Activated CD4-positive, alpha-beta memory T cell treated with anti-CD3 and anti-CD28 coated beads, Interleukin-2, amount 10 ng/mL, durations not matched to agents 7 days and 5 days (primary cell): ENCODE measurements at regions not wholly inside any gene's neighbourhood (a gene's known extent, or its start where the extent isn't known, plus 50 kb on each side); places are given as distances from the start of the nearest gene placed in this dataset.

Experiments
- CTCF ChIA-PET: fragments of 350-600 bp; sonication (Branson Sonifier 250); formaldehyde crosslinking; loops from one replicate; lab custom pipeline; 2021; ENCODE audit warnings: antibody characterized with exemption, inconsistent platforms; lab: Charles Lee
- POLR2A ChIA-PET: fragments of 350-600 bp; sonication (Branson Sonifier 250); formaldehyde crosslinking; loops from one replicate; lab custom pipeline; 2021; ENCODE audit warnings: antibody characterized with exemption; lab: Charles Lee
- DNase-seq: peaks from one replicate; pipeline ENCODE4 v3.0.0-alpha.2; 2020
- H3K27ac Mint-ChIP-seq: one replicate; pipeline ENCODE4 v1.8.0; 2021; ENCODE audit warnings: mild to moderate bottlenecking, mixed read lengths
- H3K27me3 Mint-ChIP-seq: one replicate; pipeline ENCODE4 v1.8.0; 2021; ENCODE audit warnings: mixed read lengths
- H3K36me3 Mint-ChIP-seq: one replicate; pipeline ENCODE4 v1.8.0; 2021; ENCODE audit warnings: low read depth, mixed read lengths
- H3K4me1 Mint-ChIP-seq: one replicate; pipeline ENCODE4 v1.8.0; 2021; ENCODE audit warnings: mixed read lengths
- H3K4me3 Mint-ChIP-seq: one replicate; pipeline ENCODE4 v1.8.0; 2021; ENCODE audit warnings: mild to moderate bottlenecking, mixed read lengths
- H3K9me3 Mint-ChIP-seq: one replicate; pipeline ENCODE4 v1.8.0; 2021; ENCODE audit warnings: mixed read lengths

- POLR2A ChIA-PET: no interaction called here
- H3K4me1 Mint-ChIP-seq: no peaks in the 10 kb centered on the region
- H3K4me3 Mint-ChIP-seq: no peak overlapping the region
- H3K36me3 Mint-ChIP-seq: no peaks in the 10 kb centered on the region
- CTCF ChIA-PET: no interaction called here
- peaks cover 4% of the 10 kb centered on the region for H3K9me3 Mint-ChIP-seq
- H3K27me3 Mint-ChIP-seq: peaks cover 3% of the 10 kb centered on the region
- no peak for DNase-seq
- no peak overlapping the region for H3K27ac Mint-ChIP-seq
Measured at GRCh38 chr17:79355165-79355564, 255.7 kb downstream of the RBFOX3 start.

- CTCF ChIA-PET: no interaction called here
- Mint-ChIP-seq H3K4me1 (no peaks in the 10 kb centered on the region), H3K36me3 (no peaks in the 10 kb centered on the region), H3K9me3 (peaks cover 4% of the 10 kb centered on the region), H3K27me3 (peaks cover 3% of the 10 kb centered on the region), H3K4me3 (no peak overlapping the region), H3K27ac (no peak overlapping the region)
- POLR2A ChIA-PET: no interaction called here
- no peak for DNase-seq
Measured at GRCh38 chr17:79354173-79354820, 256.6 kb downstream of the RBFOX3 start.

- Mint-ChIP-seq H3K4me1 (no peaks in the 10 kb centered on the region), H3K4me3 (no peak overlapping the region), H3K27ac (no peak overlapping the region), H3K36me3 (no peaks in the 10 kb centered on the region), H3K27me3 (peaks cover 9% of the 10 kb centered on the region), H3K9me3 (peaks cover 4% of the 10 kb centered on the region)
- POLR2A ChIA-PET: no interaction called here
- DNase-seq: no peak
- CTCF ChIA-PET: no interaction called here
Measured at GRCh38 chr17:79353548-79353947, 257.3 kb downstream of the RBFOX3 start.

DNA sequence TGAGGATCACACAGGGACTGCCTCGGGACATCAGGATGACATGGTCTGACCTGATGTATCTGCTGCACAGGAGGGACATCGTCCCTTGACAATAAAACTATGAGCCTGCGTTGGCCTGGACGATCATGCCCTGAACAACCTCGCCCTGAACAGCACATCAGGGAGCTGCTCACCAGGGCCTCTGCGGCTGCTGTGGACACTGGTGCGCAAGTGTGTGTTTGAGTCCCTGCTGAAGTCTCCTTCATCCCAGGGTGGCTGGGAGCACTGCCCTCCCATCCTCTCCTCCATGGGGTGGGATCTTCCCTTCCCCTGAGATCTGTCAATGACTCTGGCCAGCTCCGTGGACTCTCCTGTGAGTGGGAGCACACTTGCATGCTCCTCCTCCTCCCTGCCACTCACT, 257.8 kb downstream of the RBFOX3 start:
- Mint-ChIP-seq H3K36me3 (no peaks in the 10 kb centered on the region), H3K27me3 (peaks cover 11% of the 10 kb centered on the region), H3K9me3 (peaks cover 4% of the 10 kb centered on the region), H3K4me3 (no peak overlapping the region), H3K4me1 (no peaks in the 10 kb centered on the region), H3K27ac (no peak overlapping the region)
- CTCF ChIA-PET: no interaction called here
- POLR2A ChIA-PET: no interaction called here
- no peak for DNase-seq

DNA sequence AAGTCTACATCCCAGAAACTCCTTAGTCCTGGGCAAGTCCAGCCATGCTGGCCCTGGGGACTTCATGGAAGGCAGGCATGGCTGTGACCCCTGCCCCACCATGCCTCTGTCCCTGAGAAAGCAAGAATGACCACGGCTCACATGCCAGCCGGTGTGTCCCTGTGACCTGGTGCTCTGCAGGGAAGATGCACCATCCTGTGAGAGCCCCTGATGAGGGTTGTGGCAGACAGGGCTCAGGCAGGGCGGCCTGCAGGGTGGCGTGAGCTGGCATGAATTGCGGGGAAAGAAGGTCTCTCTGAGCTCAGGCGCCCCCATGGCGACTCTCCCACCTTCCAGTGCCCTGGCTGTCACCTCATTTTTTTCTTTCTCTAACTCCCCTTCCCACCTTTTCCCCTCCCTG, 260.3 kb downstream of the RBFOX3 start:
- Mint-ChIP-seq H3K4me3 (no peak overlapping the region), H3K4me1 (no peaks in the 10 kb centered on the region), H3K9me3 (peaks cover 4% of the 10 kb centered on the region), H3K27me3 (peaks cover 26% of the 10 kb centered on the region), H3K36me3 (no peaks in the 10 kb centered on the region), H3K27ac (no peak overlapping the region)
- DNase-seq: no peak
- POLR2A ChIA-PET: no interaction called here
- CTCF ChIA-PET: no interaction called here

- peaks cover 4% of the 10 kb centered on the region for H3K9me3 Mint-ChIP-seq
- H3K4me3 Mint-ChIP-seq: no peak overlapping the region
- DNase-seq: no peak
- ChIA-PET CTCF (no interaction called here), POLR2A (no interaction called here)
- no peak overlapping the region for H3K27ac Mint-ChIP-seq
- H3K36me3 Mint-ChIP-seq: no peaks in the 10 kb centered on the region
- peaks cover 34% of the 10 kb centered on the region for H3K27me3 Mint-ChIP-seq
- H3K4me1 Mint-ChIP-seq: no peaks in the 10 kb centered on the region
Measured at GRCh38 chr17:79349506-79350400, 261.1 kb downstream of the RBFOX3 start.

- H3K4me3 Mint-ChIP-seq: no peak overlapping the region
- H3K27ac Mint-ChIP-seq: no peak overlapping the region
- POLR2A ChIA-PET: no interaction called here
- CTCF ChIA-PET: no interaction called here
- peaks cover 29% of the 10 kb centered on the region for H3K27me3 Mint-ChIP-seq
- no peak for DNase-seq
- no peaks in the 10 kb centered on the region for H3K9me3 Mint-ChIP-seq
- H3K4me1 Mint-ChIP-seq: no peaks in the 10 kb centered on the region
- no peaks in the 10 kb centered on the region for H3K36me3 Mint-ChIP-seq
Measured at GRCh38 chr17:79342376-79342775, 267.8 kb downstream of the ENGASE start.

GRCh38 chr17:79341816-79342215, 267.2 kb downstream of the ENGASE start:
- no peaks in the 10 kb centered on the region for H3K36me3 Mint-ChIP-seq
- POLR2A ChIA-PET: no interaction called here
- H3K27me3 Mint-ChIP-seq: peaks cover 24% of the 10 kb centered on the region
- H3K4me1 Mint-ChIP-seq: no peaks in the 10 kb centered on the region
- no peak for DNase-seq
- CTCF ChIA-PET: no interaction called here
- no peak overlapping the region for H3K27ac Mint-ChIP-seq
- no peaks in the 10 kb centered on the region for H3K9me3 Mint-ChIP-seq
- H3K4me3 Mint-ChIP-seq: no peak overlapping the region

DNA sequence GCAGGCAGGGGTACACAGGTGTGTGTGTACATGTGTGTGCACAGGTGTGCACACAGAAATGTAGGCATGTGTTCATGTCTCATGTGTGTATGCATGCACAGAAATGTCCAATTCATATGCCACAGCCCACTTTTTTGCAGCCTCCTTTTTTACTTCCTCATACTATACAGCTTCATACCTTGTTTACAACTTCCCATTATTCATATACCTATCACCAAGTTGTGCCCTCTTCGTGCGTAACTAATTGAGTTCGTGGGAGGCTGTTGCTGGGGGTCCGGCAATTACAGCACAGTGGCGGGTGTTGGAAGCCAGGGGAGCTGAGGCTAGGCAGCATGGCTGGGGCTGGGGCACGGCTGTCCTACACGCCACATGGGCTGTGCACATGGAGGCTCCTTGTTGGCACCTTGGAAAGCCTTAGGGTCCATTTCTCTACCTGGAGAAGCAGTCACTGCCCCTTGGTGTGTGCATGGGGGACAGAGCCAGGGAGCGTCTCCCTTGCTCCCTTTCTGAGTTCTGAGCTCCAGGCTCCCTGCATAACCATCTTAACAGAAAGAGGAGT, 266.7 kb downstream of the ENGASE start:
- no peak overlapping the region for H3K27ac Mint-ChIP-seq
- DNase-seq: no peak
- H3K4me1 Mint-ChIP-seq: no peaks in the 10 kb centered on the region
- POLR2A ChIA-PET: no interaction called here
- no peaks in the 10 kb centered on the region for H3K36me3 Mint-ChIP-seq
- no peaks in the 10 kb centered on the region for H3K9me3 Mint-ChIP-seq
- H3K27me3 Mint-ChIP-seq: peaks cover 22% of the 10 kb centered on the region
- H3K4me3 Mint-ChIP-seq: no peak overlapping the region
- CTCF ChIA-PET: no interaction called here

GRCh38 chr17:79340333-79341221, 266.0 kb downstream of the ENGASE start:
- no peak for DNase-seq
- ChIA-PET POLR2A (no interaction called here), CTCF (no interaction called here)
- no peaks in the 10 kb centered on the region for H3K36me3 Mint-ChIP-seq
- H3K9me3 Mint-ChIP-seq: no peaks in the 10 kb centered on the region
- no peaks in the 10 kb centered on the region for H3K4me1 Mint-ChIP-seq
- H3K4me3 Mint-ChIP-seq: no peak overlapping the region
- peaks cover 20% of the 10 kb centered on the region for H3K27me3 Mint-ChIP-seq
- H3K27ac Mint-ChIP-seq: no peak overlapping the region

GRCh38 chr17:79339321-79339720, 264.7 kb downstream of the ENGASE start:
- ChIA-PET POLR2A (no interaction called here), CTCF (no interaction called here)
- Mint-ChIP-seq H3K9me3 (no peaks in the 10 kb centered on the region), H3K4me3 (no peak overlapping the region), H3K27me3 (peaks cover 11% of the 10 kb centered on the region), H3K36me3 (no peaks in the 10 kb centered on the region), H3K4me1 (no peaks in the 10 kb centered on the region), H3K27ac (no peak overlapping the region)
- DNase-seq: no peak

- CTCF ChIA-PET: no interaction called here
Measured at GRCh38 chr17:79338604-79339003, 264.0 kb downstream of the ENGASE start.

DNA sequence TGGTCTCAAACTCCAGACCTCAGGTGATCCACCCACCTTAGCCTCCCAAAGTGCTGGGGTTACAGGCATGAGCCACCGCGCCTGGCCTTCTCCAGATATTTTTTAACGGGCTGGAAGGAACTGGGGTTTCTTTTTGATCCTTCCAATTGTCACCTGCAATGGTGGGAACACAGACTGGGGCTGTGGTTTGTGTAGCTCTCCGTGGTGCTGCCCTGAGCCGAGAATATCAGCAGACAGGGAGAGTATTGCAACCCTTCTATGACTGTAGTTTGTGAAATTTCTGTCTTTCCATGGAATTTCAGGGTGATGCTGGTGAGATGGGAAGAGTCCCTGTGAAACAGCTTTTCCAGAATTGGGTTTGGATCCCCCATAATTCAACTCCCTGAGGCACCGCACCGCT, 263.5 kb downstream of the ENGASE start:
- no peak overlapping the region for H3K27ac Mint-ChIP-seq
- H3K27me3 Mint-ChIP-seq: peaks cover 9% of the 10 kb centered on the region

More at GRCh38 chr17:79338604-79339003, 264.0 kb downstream of the ENGASE start:
- H3K27ac Mint-ChIP-seq: no peak overlapping the region
- H3K27me3 Mint-ChIP-seq: peaks cover 11% of the 10 kb centered on the region
- POLR2A ChIA-PET: no interaction called here
- H3K4me1 Mint-ChIP-seq: no peaks in the 10 kb centered on the region
- H3K4me3 Mint-ChIP-seq: no peak overlapping the region
- H3K36me3 Mint-ChIP-seq: no peaks in the 10 kb centered on the region
- no peak for DNase-seq
- no peaks in the 10 kb centered on the region for H3K9me3 Mint-ChIP-seq

More for the DNA sequence above, 263.5 kb downstream of the ENGASE start:
- Mint-ChIP-seq H3K4me1 (no peaks in the 10 kb centered on the region), H3K36me3 (no peaks in the 10 kb centered on the region), H3K9me3 (no peaks in the 10 kb centered on the region), H3K4me3 (no peak overlapping the region)
- DNase-seq: no peak
- CTCF ChIA-PET: no interaction called here
- POLR2A ChIA-PET: no interaction called here
